ENCODE measurements at regions not wholly inside any gene's neighbourhood (a gene's known extent, or its start where the extent isn't known, plus 50 kb on each side); places are given as distances from the start of the nearest gene placed in this dataset.

- H3K27me3 ChIP-seq (ENCODE audit: low read depth, low read length), result no peaks in the 10 kb centered on the region
- H3K36me3 ChIP-seq (replicated peaks; ENCODE audit: low read depth, low read length), result no peaks in the 10 kb centered on the region
- H4K20me1 ChIP-seq (ENCODE audit: insufficient read depth, low read length), result no peaks in the 10 kb centered on the region
- H3K4me3 ChIP-seq (ENCODE audit: low read length), result no peak overlapping the region
- no peak overlapping the region for H2AFZ ChIP-seq (ENCODE audit: low read depth, low read length)
- no peak overlapping the region for H3K4me2 ChIP-seq (ENCODE audit: low read length)
- H3K9ac ChIP-seq (ENCODE audit: low read length), result no peak overlapping the region
- no peak for TF ChIP-seq CTCF (IDR thresholded peaks at IDR 0.05; ENCODE audit: low read depth, low read length)
- no peaks in the 10 kb centered on the region for H3K79me2 ChIP-seq (ENCODE audit: low read length)
- no peaks in the 10 kb centered on the region for H3K4me1 ChIP-seq (ENCODE audit: low read length)
- H3K27ac ChIP-seq (ENCODE audit: low read length), result no peak overlapping the region
- H3K9me3 ChIP-seq (ENCODE audit: insufficient read depth, low read length), result no peaks in the 10 kb centered on the region
Measured at GRCh38 chr5:29852329-29852728, 1341.2 kb upstream of the CDH6 start.

- TF ChIP-seq EZH2phosphoT487 (IDR thresholded peaks at IDR 0.05; ENCODE audit: low read depth), result no peak
- TF ChIP-seq CTCF (IDR thresholded peaks at IDR 0.05; ENCODE audit: low read depth, low read length), result no peak
- Histone ChIP-seq H3K36me3 (replicated peaks; ENCODE audit: low read depth, low read length) (no peaks in the 10 kb centered on the region), H3K27me3 (ENCODE audit: low read depth, low read length) (no peaks in the 10 kb centered on the region), H3K4me3 (ENCODE audit: low read length) (no peak overlapping the region), H3K4me2 (ENCODE audit: low read length) (no peak overlapping the region), H3K9ac (ENCODE audit: low read length) (no peak overlapping the region), H2AFZ (ENCODE audit: low read depth, low read length) (no peak overlapping the region), H3K79me2 (ENCODE audit: low read length) (no peaks in the 10 kb centered on the region), H3K9me3 (ENCODE audit: insufficient read depth, low read length) (no peaks in the 10 kb centered on the region), H3K4me1 (ENCODE audit: low read length) (peaks cover 7% of the 10 kb centered on the region), H3K27ac (ENCODE audit: low read length) (no peak overlapping the region), H4K20me1 (ENCODE audit: insufficient read depth, low read length) (no peaks in the 10 kb centered on the region)
Measured at GRCh38 chr5:29845206-29845605, 1348.3 kb upstream of the CDH6 start.

GRCh38 chr5:29833394-29833793, 1360.1 kb upstream of the CDH6 start:
- Histone ChIP-seq H2AFZ (ENCODE audit: low read depth, low read length) (no peak overlapping the region), H3K4me3 (ENCODE audit: low read length) (no peak overlapping the region), H4K20me1 (ENCODE audit: insufficient read depth, low read length) (no peaks in the 10 kb centered on the region), H3K4me2 (ENCODE audit: low read length) (no peak overlapping the region), H3K79me2 (ENCODE audit: low read length) (no peaks in the 10 kb centered on the region), H3K27ac (ENCODE audit: low read length) (no peak overlapping the region), H3K27me3 (ENCODE audit: low read depth, low read length) (no peaks in the 10 kb centered on the region), H3K4me1 (ENCODE audit: low read length) (no peaks in the 10 kb centered on the region), H3K9me3 (ENCODE audit: insufficient read depth, low read length) (no peaks in the 10 kb centered on the region), H3K9ac (ENCODE audit: low read length) (no peak overlapping the region), H3K36me3 (replicated peaks; ENCODE audit: low read depth, low read length) (no peaks in the 10 kb centered on the region)
- TF ChIP-seq CTCF (IDR thresholded peaks at IDR 0.05; ENCODE audit: low read depth, low read length), result no peak
- no peak for TF ChIP-seq EZH2phosphoT487 (IDR thresholded peaks at IDR 0.05; ENCODE audit: low read depth)

- Histone ChIP-seq H3K27ac (ENCODE audit: low read length) (no peak overlapping the region), H3K4me2 (ENCODE audit: low read length) (peak overlapping the region; percentile 63), H2AFZ (ENCODE audit: low read depth, low read length) (peak overlapping the region; percentile 98), H3K27me3 (ENCODE audit: low read depth, low read length) (no peaks in the 10 kb centered on the region), H3K79me2 (ENCODE audit: low read length) (no peaks in the 10 kb centered on the region), H3K9ac (ENCODE audit: low read length) (peak overlapping the region; percentile 30; the same call in 1 of the 2 replicates), H3K9me3 (ENCODE audit: insufficient read depth, low read length) (no peaks in the 10 kb centered on the region), H3K4me3 (ENCODE audit: low read length) (peak overlapping the region; percentile 69), H3K36me3 (replicated peaks; ENCODE audit: low read depth, low read length) (no peaks in the 10 kb centered on the region), H3K4me1 (ENCODE audit: low read length) (peaks cover 5% of the 10 kb centered on the region; the same call in 1 of the 2 replicates), H4K20me1 (ENCODE audit: insufficient read depth, low read length) (no peaks in the 10 kb centered on the region)
- TF ChIP-seq CTCF (IDR thresholded peaks at IDR 0.05; ENCODE audit: low read depth, low read length), result no peak
- TF ChIP-seq EZH2phosphoT487 (IDR thresholded peaks at IDR 0.05; ENCODE audit: low read depth), result no peak
Measured at GRCh38 chr5:29822521-29822920, 1371.0 kb upstream of the CDH6 start.

Data from OCI-LY3 (cell line).